Activated T-cell treated with anti-CD3 and anti-CD28 coated beads for 48 hours (primary cell): ENCODE measurements at regions not wholly inside any gene's neighbourhood (a gene's known extent, or its start where the extent isn't known, plus 50 kb on each side); places are given as distances from the start of the nearest gene placed in this dataset.
"Not testable (repeated sequence)": the region's sequence is repeated elsewhere in the genome, so short reads cannot be mapped to it uniquely, and the experiment has no call there.

Source experiments
- DNase-seq: peaks from one replicate; pipeline ENCODE4 v3.0.0-alpha.2; 2020; ENCODE audit warnings: low read depth

- no peak for DNase-seq
Observed at GRCh38 chr2:109669731-109670130, 55.6 kb downstream of the SOWAHC start.

DNA sequence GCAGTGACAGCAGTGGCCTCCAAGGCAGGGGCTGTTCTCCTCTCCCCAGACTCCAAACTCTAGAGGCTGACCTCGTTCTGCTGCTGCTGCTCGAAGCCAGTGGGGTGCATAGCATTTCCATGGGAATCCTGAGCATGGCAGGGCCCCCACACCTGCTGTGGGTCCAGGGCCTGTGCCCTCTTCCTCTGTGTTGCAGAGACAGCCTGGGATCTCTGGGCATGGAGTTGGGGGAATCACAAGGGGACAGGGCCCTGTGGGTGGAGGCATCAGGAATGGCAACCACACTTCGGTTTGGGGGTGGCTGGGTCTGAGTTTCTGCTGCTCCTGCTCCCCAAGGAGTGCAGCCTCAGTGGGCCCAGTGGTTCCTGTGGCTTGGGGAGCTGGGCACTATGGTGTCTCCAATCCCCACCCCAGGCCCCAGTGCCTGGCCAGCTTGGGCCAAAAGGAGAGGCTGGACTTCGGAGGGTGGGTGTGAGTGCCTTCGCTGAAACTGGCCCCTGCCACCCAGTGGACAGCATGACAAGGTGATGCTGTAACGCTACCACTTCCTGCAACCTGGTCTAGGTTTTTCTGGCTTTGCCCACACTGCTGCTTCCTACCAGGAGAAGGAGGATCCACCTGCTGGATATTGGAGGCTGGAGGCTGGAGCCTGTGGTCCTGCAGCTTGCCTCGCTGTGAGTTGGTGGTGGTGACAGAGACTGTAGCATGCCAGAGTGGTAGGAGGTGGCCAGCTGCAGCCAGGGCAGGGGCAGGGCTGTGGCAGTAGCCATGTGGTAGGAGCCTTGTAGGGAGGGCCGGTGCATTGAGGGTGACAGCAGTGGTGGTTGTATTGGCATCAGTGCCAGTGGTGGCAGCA is 56.6 kb downstream of the SOWAHC start:
- no peak for DNase-seq

DNA sequence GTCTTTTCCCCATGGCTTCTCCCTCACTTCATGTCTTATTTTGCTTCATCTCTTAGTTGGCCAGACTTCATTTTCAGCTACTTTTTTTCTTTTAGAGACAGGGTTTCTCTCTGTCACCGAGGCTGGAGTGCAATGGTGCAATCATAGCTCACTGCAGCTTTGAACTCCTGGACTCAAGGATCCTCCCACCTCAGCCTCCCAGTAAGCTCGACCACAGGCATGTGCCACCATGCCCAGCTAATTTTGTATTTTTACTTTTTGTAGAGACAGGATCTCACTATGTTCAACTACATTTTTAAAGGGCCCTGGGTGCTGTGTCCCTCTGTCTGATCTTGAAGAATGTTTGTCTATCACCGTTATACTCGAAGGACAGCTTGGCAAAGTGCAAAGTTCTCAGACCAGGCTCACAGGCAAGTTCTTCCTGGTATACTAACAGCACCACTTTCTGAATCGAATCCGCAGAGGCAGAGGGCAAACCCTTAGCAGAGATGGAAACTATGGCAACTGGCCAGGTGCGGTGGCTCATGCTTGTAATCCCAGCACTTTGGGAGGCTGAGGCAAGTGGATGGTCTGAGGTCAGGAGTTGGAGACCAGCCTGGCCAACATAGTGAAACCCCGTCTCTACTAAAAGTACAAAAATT is 60.9 kb downstream of the SOWAHC start:
- DNase-seq = no peak

DNA sequence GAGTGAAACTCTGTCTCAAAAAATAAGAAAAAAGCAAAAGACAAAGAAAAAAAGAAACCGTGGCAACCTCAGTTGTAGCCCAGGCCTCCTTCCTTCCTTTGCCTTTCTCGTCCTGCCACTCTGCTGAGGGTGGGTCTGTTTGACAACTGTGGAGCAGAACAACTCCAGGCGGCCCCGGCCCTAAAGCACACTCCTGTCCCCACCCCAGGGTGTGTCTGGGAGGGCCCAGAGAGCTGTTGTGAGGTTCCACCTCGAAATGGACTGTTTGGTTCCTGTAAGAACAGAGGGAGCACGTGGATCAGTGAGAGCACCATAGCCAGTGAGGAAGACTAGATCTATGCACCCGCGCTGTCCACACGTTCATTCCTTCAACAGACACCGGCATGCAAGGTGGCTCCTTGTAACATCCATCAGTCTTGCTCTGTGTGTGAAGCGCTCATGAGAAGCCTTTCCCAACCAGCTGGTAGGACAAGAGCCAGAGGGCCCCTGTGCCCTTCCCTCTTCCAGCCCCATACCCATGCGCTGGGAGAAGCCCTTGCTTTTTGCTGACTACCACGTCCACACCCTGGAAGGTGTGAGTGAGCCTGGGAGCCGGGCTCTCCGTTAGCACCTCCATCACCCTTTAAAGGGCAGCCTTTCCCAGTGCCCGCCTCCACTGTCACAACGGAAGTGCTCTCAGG is 61.6 kb downstream of the SOWAHC start:
- no peak for DNase-seq

GRCh38 chr2:109676346-109676902 is 62.3 kb downstream of the SOWAHC start:
- DNase-seq = no peak

GRCh38 chr2:109677121-109677731 is 63.1 kb downstream of the SOWAHC start:
- not testable (repeated sequence) for DNase-seq

GRCh38 chr2:109677835-109678580 is 63.8 kb downstream of the SOWAHC start:
- DNase-seq = no peak

- DNase-seq = not testable (repeated sequence)
Observed at GRCh38 chr2:109678724-109679201, 64.6 kb downstream of the SOWAHC start.

GRCh38 chr2:109679225-109679624 is 65.1 kb downstream of the SOWAHC start:
- no peak for DNase-seq

- no peak for DNase-seq
Observed at GRCh38 chr2:109679626-109680025, 65.5 kb downstream of the SOWAHC start.

DNA sequence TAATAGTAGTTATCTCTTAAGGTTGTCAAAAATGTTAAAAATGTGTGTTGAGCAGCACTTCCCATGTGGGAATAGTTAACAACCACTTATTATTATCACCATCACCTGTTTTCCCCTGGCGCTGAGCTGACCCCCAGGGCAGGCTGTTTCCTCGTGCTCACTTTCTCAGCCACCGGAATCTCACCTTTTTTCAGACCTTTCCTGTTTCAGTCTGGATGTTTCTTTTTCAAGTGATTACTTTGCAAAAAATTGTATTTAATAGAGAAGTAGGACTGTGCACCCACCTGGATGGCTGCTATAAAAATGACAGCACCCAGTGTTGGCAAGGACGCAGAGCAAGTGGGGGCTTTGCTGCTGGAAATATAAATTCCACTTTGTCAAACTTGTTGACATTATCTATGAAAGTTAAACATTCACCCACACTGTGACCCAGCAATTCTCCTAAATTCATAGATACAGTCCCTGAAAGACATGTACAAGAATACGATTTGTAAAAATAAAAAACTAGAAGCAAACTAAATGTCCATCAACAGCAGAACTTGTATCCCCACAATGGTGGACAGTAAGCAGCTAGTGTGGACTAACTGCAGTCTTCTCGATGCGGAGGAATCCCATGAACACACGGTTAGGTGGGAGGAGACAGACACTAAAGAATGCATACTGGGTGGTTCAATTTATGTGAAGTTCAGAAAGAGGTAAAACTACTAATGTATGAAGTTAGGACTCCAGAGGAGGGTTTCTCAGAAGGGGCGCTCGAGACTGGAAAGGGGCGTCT is 66.5 kb downstream of the SOWAHC start:
- DNase-seq = no peak

DNA sequence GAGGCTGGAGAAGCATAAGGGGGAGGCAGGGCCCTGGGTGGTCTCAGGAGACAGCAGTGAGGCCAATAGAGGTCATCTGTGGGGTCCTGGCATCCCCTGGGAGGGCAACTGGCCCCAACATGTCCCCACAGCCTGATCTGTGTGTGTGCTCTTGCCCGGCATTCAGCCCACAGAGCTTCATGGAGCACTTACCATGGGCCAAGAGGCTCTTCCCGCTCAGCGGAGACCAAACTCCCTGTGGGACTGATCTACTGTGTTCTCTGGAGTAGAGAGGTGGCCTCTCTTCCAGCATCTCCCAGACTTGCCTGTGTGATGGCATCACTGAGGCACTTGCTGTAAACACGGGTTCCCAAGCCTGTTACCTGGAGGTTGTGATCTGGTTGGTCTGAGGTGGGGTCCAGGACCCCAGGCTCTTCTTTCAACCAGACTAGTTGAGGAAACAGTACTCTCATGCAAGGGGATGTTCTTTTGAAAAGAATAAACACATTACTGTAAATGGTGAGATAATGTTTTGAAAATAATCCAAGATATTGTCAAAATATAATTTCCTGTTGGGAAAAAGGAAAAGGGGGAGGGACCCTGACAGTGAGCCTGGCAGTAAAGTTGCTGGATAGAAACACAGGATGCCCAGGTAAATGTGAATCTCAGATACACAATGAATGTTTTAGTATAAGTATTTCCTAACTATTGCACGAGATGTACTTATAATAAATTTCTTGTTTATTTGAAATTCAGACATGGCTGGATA is 67.6 kb downstream of the SOWAHC start:
- no peak for DNase-seq

DNA sequence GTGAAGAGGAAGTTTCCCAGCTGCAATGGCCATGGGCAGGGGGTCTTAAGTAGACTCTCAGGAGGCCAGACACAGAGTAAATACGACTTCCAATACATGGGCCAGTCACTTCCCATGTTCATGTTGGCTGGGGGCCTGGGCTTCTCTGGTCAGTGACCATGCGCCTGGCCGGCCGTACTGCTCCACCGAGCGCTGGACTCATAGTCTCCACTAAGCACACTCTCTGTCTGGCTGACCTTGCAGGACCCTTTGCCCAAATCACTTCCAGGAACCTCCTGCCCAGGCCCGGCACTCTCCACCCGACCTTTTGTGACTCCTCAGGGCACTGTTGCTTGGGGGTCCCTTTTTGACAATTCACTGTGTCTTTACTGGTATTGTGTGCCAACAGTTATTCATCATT is 69.3 kb downstream of the SOWAHC start:
- no peak for DNase-seq

GRCh38 chr2:109685453-109685852 is 71.3 kb downstream of the SOWAHC start:
- DNase-seq = no peak

DNA sequence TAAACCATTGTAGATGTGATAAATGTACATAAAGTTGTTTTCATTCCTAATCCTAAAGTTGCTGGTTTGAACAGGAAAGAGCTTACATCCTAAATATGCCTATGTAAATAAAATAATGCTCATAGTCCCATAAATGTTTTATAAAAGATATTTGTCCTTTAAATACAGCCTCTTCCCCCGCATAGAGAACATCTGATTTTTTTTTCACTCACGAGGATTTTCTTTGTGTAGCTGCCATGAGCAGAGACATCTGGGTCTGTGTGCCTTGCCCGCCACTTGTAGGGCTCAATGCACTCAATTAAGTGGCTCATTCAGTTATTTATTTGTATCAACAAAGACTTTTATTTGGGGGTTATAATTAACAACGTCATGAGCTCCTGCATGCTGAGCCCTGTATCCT is 72.8 kb downstream of the SOWAHC start:
- DNase-seq = no peak

GRCh38 chr2:109689182-109689930 is 75.2 kb downstream of the SOWAHC start:
- no peak for DNase-seq

- no peak for DNase-seq
Observed at GRCh38 chr2:109689973-109690372, 75.8 kb downstream of the SOWAHC start.

- no peak for DNase-seq
Observed at GRCh38 chr2:109690457-109690821, 76.3 kb downstream of the SOWAHC start.
